ENCODE measurements at regions not wholly inside any gene's neighbourhood (a gene's known extent, or its start where the extent isn't known, plus 50 kb on each side); places are given as distances from the start of the nearest gene placed in this dataset.
"Not testable (repeated sequence)": the region's sequence is repeated elsewhere in the genome, so short reads cannot be mapped to it uniquely, and the experiment has no call there.

DNA sequence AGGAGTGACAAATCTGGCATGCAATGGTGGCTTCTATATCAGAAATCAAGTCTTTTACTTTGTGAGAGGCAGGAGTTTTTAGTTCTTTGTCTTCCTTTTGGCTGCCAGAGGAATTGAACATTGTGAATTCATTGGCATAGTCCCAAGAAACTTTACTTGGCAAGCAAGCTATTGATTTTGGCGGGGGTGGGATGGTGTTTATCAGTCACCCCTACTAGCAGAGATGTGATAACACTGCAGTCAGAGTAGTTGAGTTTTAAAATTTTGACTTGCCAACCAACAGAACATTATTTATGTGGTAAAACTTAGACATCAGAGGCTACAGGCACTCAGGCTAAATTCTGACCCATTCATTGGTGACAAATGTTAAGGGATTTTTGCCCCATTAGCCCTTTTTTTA, 129.2 kb downstream of the FAM72B start:
- not testable (repeated sequence) for H4K20me1 ChIP-seq (ENCODE audit: insufficient read depth, low read length, poor library complexity, severe bottlenecking); H3K9me2 ChIP-seq (replicated peaks; ENCODE audit: low read depth, low read length); H3F3A ChIP-seq (ENCODE audit: low read depth); H3K4me1 ChIP-seq (ENCODE audit: insufficient read depth, low read length, poor library complexity, severe bottlenecking); H3K4me3 ChIP-seq (ENCODE audit: low read length, poor library complexity, severe bottlenecking); H2AFZ ChIP-seq (ENCODE audit: low read length); H3K9me3 ChIP-seq (ENCODE audit: insufficient read depth, low read depth, low read length); H3K79me2 ChIP-seq (ENCODE audit: insufficient read depth, low read length); H3K4me2 ChIP-seq (ENCODE audit: low read depth, low read length, poor library complexity, severe bottlenecking); H3K9ac ChIP-seq (ENCODE audit: low read depth, low read length, poor library complexity, severe bottlenecking); H3K27me3 ChIP-seq (ENCODE audit: insufficient read depth, low read length, poor library complexity, severe bottlenecking); H3K36me3 ChIP-seq (ENCODE audit: insufficient read depth, low read length)

DNA sequence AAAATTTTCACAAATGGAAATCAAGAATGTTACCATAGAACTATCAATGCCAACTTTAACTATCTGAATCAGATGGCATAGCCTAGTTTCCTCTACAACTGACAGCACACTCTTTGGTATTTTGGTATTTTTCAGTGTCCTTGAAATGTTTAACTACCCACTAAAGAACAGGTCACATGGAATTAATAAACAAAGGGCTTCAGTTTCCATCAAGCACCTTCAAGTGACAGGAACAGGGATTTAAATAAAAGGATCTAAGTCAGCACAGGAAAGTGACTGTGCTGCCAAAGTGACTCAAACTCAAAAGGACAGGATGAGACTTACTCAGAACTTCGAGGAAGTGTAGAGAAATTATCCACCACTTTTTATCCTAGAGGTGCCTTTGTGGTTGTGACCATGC, 117.2 kb downstream of the FAM72B start:
- H3K36me3 ChIP-seq (ENCODE audit: insufficient read depth, low read length); H3K9me2 ChIP-seq (replicated peaks; ENCODE audit: low read depth, low read length); H4K20me1 ChIP-seq (ENCODE audit: insufficient read depth, low read length, poor library complexity, severe bottlenecking); H2AFZ ChIP-seq (ENCODE audit: low read length); H3K4me1 ChIP-seq (ENCODE audit: insufficient read depth, low read length, poor library complexity, severe bottlenecking); H3K9ac ChIP-seq (ENCODE audit: low read depth, low read length, poor library complexity, severe bottlenecking); H3K4me3 ChIP-seq (ENCODE audit: low read length, poor library complexity, severe bottlenecking); H3K4me2 ChIP-seq (ENCODE audit: low read depth, low read length, poor library complexity, severe bottlenecking); H3K9me3 ChIP-seq (ENCODE audit: insufficient read depth, low read depth, low read length); H3K79me2 ChIP-seq (ENCODE audit: insufficient read depth, low read length); H3K27me3 ChIP-seq (ENCODE audit: insufficient read depth, low read length, poor library complexity, severe bottlenecking); H3F3A ChIP-seq (ENCODE audit: low read depth): not testable (repeated sequence)

DNA sequence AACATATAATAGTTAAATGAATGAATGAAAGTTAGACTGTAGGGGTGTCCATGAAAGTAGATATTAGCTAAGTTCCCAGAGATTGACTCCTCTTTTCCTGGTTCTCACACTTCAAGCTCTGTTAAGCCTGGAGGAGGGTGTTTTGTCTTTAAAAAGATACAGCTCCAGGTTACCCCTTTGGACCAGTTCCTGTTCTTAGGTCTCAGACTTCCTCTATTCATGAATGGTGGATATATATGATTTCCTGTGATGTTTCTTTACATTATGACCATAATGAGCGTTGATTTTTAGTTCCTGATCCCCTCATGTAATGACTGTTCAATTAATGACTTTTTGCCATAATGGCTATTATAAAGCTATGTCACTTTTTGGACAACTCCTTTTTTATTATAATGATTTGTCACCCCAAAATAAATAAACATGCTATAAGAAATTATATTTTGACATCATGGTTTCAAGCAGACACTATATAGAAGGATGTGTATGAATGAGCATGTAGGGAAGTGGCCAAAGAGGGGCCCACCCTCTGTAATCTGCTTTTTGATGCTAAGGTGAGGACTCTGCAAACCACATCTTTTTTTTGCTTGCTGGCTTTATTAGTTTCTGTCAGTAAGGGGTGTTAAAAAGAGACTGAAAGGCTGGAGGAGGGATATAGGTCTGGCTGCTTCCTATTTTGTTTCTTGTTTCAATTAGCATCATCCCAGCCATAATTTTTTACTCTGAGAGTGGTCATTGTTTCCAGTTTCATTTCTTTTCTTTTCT, 115.2 kb downstream of the FAM72B start:
- H3K4me3 ChIP-seq (ENCODE audit: low read length, poor library complexity, severe bottlenecking); H3K4me1 ChIP-seq (ENCODE audit: insufficient read depth, low read length, poor library complexity, severe bottlenecking); H3K4me2 ChIP-seq (ENCODE audit: low read depth, low read length, poor library complexity, severe bottlenecking); H3K9me2 ChIP-seq (replicated peaks; ENCODE audit: low read depth, low read length); H3K27me3 ChIP-seq (ENCODE audit: insufficient read depth, low read length, poor library complexity, severe bottlenecking); H4K20me1 ChIP-seq (ENCODE audit: insufficient read depth, low read length, poor library complexity, severe bottlenecking); H3K9me3 ChIP-seq (ENCODE audit: insufficient read depth, low read depth, low read length); H3F3A ChIP-seq (ENCODE audit: low read depth); H3K36me3 ChIP-seq (ENCODE audit: insufficient read depth, low read length); H3K9ac ChIP-seq (ENCODE audit: low read depth, low read length, poor library complexity, severe bottlenecking); H3K79me2 ChIP-seq (ENCODE audit: insufficient read depth, low read length); H2AFZ ChIP-seq (ENCODE audit: low read length): not testable (repeated sequence)

DNA sequence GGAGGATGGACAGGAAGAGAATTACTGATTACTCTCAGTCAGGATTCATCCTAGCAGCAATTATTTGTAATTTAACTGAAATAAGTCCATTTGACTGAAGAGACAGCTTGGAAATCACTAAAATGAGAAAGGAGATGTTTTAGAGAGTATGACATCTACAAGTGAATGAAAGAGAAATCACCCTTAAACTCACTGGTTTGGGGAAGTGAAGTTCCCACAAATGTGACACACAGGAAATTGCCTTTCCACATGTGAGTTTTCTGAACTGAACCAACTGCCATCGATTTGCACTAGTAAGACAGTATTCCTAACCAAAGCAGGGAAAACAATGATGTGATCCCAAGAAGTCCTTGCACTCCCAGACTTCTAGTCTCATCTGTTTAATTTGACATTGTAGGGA, 110.3 kb downstream of the FAM72B start:
- not testable (repeated sequence) for H3K4me2 ChIP-seq (ENCODE audit: low read depth, low read length, poor library complexity, severe bottlenecking); H3K4me3 ChIP-seq (ENCODE audit: low read length, poor library complexity, severe bottlenecking); H3K27me3 ChIP-seq (ENCODE audit: insufficient read depth, low read length, poor library complexity, severe bottlenecking); H3K9me3 ChIP-seq (ENCODE audit: insufficient read depth, low read depth, low read length); H3K9ac ChIP-seq (ENCODE audit: low read depth, low read length, poor library complexity, severe bottlenecking); H4K20me1 ChIP-seq (ENCODE audit: insufficient read depth, low read length, poor library complexity, severe bottlenecking); H3K9me2 ChIP-seq (replicated peaks; ENCODE audit: low read depth, low read length); H3K79me2 ChIP-seq (ENCODE audit: insufficient read depth, low read length); H3K36me3 ChIP-seq (ENCODE audit: insufficient read depth, low read length); H2AFZ ChIP-seq (ENCODE audit: low read length); H3K4me1 ChIP-seq (ENCODE audit: insufficient read depth, low read length, poor library complexity, severe bottlenecking); H3F3A ChIP-seq (ENCODE audit: low read depth)

- H3K9ac ChIP-seq (ENCODE audit: low read depth, low read length, poor library complexity, severe bottlenecking); H4K20me1 ChIP-seq (ENCODE audit: insufficient read depth, low read length, poor library complexity, severe bottlenecking); H3K9me3 ChIP-seq (ENCODE audit: insufficient read depth, low read depth, low read length); H3K36me3 ChIP-seq (ENCODE audit: insufficient read depth, low read length); H3K4me1 ChIP-seq (ENCODE audit: insufficient read depth, low read length, poor library complexity, severe bottlenecking); H3K79me2 ChIP-seq (ENCODE audit: insufficient read depth, low read length); H3K4me3 ChIP-seq (ENCODE audit: low read length, poor library complexity, severe bottlenecking); H3F3A ChIP-seq (ENCODE audit: low read depth); H2AFZ ChIP-seq (ENCODE audit: low read length); H3K9me2 ChIP-seq (replicated peaks; ENCODE audit: low read depth, low read length); H3K27me3 ChIP-seq (ENCODE audit: insufficient read depth, low read length, poor library complexity, severe bottlenecking); H3K4me2 ChIP-seq (ENCODE audit: low read depth, low read length, poor library complexity, severe bottlenecking): not testable (repeated sequence)
These were observed 108.8 kb downstream of the FAM72B start for GRCh38 chr1:121075254-121075805.

DNA sequence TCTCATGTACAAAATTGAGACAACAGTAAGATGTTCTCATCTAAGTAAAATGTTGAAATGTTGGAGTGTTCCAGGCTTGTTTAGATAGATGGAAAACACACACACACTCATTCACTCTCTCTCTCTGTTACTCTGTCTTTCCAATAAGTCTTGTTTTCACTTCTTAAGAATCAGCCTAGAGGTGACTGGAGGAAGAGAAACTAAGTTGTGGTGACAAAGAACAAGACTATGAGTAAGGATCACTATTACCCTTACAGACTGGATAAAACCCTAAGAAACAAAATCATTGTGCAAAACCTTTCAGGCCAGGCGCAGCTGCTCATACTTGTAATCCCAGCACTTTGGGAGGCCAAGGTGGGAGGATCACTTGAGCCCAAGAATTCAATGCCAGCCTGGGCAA, 107.5 kb downstream of the FAM72B start:
- not testable (repeated sequence) for H3K4me1 ChIP-seq (ENCODE audit: insufficient read depth, low read length, poor library complexity, severe bottlenecking); H4K20me1 ChIP-seq (ENCODE audit: insufficient read depth, low read length, poor library complexity, severe bottlenecking); H3K4me3 ChIP-seq (ENCODE audit: low read length, poor library complexity, severe bottlenecking); H3K9me3 ChIP-seq (ENCODE audit: insufficient read depth, low read depth, low read length); H2AFZ ChIP-seq (ENCODE audit: low read length); H3K27me3 ChIP-seq (ENCODE audit: insufficient read depth, low read length, poor library complexity, severe bottlenecking); H3K79me2 ChIP-seq (ENCODE audit: insufficient read depth, low read length); H3K9ac ChIP-seq (ENCODE audit: low read depth, low read length, poor library complexity, severe bottlenecking); H3F3A ChIP-seq (ENCODE audit: low read depth); H3K4me2 ChIP-seq (ENCODE audit: low read depth, low read length, poor library complexity, severe bottlenecking); H3K36me3 ChIP-seq (ENCODE audit: insufficient read depth, low read length); H3K9me2 ChIP-seq (replicated peaks; ENCODE audit: low read depth, low read length)

DNA sequence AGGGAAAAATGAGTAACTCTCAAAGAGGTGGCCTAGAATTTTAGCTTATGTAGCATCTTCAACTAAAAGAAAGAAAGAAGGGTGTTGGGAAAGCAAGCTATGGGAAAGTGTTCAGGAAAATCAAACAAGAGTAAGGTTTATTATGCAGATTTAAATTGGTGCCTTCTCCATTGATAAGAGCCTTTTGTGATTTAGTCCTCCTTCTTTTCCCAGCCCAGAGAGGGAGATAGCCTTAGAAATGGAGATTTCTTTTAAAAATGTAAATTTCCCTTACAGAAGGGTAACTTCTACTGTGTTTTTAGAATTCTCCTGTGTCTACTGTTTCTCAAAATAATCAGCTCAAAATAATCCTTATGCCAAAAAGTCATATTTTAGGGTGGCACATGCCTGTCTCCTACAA, 104.5 kb downstream of the FAM72B start:
- not testable (repeated sequence) for H4K20me1 ChIP-seq (ENCODE audit: insufficient read depth, low read length, poor library complexity, severe bottlenecking); H3K79me2 ChIP-seq (ENCODE audit: insufficient read depth, low read length); H3K9me3 ChIP-seq (ENCODE audit: insufficient read depth, low read depth, low read length); H3K4me3 ChIP-seq (ENCODE audit: low read length, poor library complexity, severe bottlenecking); H3F3A ChIP-seq (ENCODE audit: low read depth); H3K9me2 ChIP-seq (replicated peaks; ENCODE audit: low read depth, low read length); H3K4me1 ChIP-seq (ENCODE audit: insufficient read depth, low read length, poor library complexity, severe bottlenecking); H3K4me2 ChIP-seq (ENCODE audit: low read depth, low read length, poor library complexity, severe bottlenecking); H3K9ac ChIP-seq (ENCODE audit: low read depth, low read length, poor library complexity, severe bottlenecking); H3K36me3 ChIP-seq (ENCODE audit: insufficient read depth, low read length); H2AFZ ChIP-seq (ENCODE audit: low read length); H3K27me3 ChIP-seq (ENCODE audit: insufficient read depth, low read length, poor library complexity, severe bottlenecking)

All from Loucy (cell line).